HL-60 (cell line): ENCODE measurements at regions not wholly inside any gene's neighbourhood (a gene's known extent, or its start where the extent isn't known, plus 50 kb on each side); places are given as distances from the start of the nearest gene placed in this dataset.

ENCODE experiments used
- GABPA ChIP-seq: IDR thresholded peaks from 2 replicates; pipeline ENCODE4 v1.6.1; 2012; ENCODE audit warnings: low read depth
- POLR2AphosphoS5 ChIP-seq: IDR thresholded peaks from 2 replicates; pipeline ENCODE4 v1.6.1; 2012; ENCODE audit warnings: low read depth
- TF ChIP-seq, protein P1 (sequence below): IDR thresholded peaks from one replicate; pipeline ENCODE4 v1.5.1; 2011; ENCODE audit warnings: low read length, control low read depth, inconsistent platforms; ENCODE audit not compliant: insufficient read depth

DNA sequence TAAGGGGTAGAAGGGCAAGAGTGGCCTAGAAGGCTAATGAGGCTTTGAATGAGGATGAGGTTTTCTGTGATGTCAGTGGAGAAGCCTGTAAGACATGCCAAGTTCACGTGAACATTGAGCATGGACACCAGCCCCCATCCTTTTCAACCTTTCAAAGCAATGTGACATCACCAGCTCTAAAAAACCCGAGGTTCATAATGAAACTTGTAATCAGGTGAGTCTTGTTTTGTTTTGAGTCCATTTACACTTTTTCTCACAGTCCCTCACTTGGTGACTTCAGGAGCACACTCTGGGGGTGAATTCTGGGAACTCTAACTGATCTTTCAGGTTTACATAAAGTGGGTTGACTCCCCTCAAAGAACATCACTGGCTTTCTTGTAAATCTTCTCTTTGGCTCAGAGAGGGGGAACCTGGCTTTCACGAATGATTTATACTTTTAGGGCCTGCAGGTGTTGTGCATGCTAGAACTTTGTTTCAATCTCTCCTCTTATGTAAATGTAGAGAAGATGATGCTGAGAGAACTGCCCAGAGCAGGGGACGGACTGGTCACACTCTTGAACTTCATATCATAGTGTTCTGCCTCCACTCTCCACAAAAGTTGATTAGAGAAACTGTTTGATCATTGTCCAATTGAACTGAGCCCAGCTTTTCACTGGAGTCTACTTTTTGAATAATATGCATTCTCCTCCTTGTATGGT, 224.7 kb upstream of the SATB1 start:
- TF ChIP-seq, protein P1, sequence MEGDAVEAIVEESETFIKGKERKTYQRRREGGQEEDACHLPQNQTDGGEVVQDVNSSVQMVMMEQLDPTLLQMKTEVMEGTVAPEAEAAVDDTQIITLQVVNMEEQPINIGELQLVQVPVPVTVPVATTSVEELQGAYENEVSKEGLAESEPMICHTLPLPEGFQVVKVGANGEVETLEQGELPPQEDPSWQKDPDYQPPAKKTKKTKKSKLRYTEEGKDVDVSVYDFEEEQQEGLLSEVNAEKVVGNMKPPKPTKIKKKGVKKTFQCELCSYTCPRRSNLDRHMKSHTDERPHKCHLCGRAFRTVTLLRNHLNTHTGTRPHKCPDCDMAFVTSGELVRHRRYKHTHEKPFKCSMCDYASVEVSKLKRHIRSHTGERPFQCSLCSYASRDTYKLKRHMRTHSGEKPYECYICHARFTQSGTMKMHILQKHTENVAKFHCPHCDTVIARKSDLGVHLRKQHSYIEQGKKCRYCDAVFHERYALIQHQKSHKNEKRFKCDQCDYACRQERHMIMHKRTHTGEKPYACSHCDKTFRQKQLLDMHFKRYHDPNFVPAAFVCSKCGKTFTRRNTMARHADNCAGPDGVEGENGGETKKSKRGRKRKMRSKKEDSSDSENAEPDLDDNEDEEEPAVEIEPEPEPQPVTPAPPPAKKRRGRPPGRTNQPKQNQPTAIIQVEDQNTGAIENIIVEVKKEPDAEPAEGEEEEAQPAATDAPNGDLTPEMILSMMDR = no peak
- TF ChIP-seq POLR2AphosphoS5 (no peak), GABPA (no peak)
